ENCODE measurements at regions not wholly inside any gene's neighbourhood (a gene's known extent, or its start where the extent isn't known, plus 50 kb on each side); places are given as distances from the start of the nearest gene placed in this dataset.

DNA sequence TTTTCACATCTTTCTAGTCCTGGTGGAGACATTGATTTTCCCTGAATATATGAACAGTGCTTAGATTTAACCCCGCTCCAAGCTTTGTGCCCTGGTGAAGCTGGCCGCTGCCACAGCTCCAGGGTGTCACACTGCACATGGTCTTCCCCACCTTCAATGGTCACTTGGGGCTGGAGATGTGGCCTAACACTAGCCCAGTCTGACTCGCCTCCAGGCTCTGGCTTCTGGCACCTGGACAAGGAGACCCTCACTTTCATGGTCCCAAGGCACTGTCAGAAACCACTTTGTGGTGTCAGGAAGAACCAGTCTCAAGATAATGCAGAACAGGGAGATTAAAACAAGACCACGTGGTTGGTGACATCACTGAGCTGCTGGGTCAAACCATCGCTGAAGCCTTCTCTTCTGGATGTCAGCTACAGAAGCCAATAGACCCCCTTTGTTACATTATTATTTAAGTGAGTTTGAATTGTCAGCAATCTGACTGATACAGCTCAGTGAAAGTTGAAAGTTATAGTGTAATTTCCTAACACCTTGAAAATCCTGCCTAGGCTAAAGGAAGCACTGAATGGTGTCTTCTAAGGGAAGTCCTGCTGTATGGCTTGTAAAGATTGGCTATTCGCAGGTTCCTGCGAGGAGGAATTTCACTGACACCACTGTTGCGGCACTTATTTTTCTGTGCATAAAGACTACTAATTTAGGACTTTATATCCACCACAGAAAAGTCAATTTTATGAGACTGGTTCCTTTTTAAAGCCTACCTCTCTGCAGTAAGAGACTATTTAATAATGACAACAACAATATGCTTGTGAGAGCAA lies 55.0 kb upstream of the CTDP1 start:
- no peaks in the 10 kb centered on the region for H3K79me2 ChIP-seq (ENCODE audit: insufficient read depth, low read length)
- H3K4me2 ChIP-seq (replicated peaks; ENCODE audit: extremely low read depth, low read length, poor library complexity, severe bottlenecking), result peak overlapping the region; percentile 60
- TF ChIP-seq, protein P1, sequence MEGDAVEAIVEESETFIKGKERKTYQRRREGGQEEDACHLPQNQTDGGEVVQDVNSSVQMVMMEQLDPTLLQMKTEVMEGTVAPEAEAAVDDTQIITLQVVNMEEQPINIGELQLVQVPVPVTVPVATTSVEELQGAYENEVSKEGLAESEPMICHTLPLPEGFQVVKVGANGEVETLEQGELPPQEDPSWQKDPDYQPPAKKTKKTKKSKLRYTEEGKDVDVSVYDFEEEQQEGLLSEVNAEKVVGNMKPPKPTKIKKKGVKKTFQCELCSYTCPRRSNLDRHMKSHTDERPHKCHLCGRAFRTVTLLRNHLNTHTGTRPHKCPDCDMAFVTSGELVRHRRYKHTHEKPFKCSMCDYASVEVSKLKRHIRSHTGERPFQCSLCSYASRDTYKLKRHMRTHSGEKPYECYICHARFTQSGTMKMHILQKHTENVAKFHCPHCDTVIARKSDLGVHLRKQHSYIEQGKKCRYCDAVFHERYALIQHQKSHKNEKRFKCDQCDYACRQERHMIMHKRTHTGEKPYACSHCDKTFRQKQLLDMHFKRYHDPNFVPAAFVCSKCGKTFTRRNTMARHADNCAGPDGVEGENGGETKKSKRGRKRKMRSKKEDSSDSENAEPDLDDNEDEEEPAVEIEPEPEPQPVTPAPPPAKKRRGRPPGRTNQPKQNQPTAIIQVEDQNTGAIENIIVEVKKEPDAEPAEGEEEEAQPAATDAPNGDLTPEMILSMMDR (IDR thresholded peaks at IDR 0.05), result no peak
- peak overlapping the region; percentile 40 to 86 for H3K27ac ChIP-seq (ENCODE audit: low read depth in 1 of 2, low read length in 2 of 2)
- Mint-ChIP-seq H3K4me3 (peak overlapping the region; percentile 31 to 79), H3K27ac (peak overlapping the region; percentile 81 to 91 (median 85)), H3K27me3 (ENCODE audit: low read depth in 3 of 3) (peaks cover 20 to 30% (median 27%) of the 10 kb centered on the region in 3 donors), H3K9me3 (peaks cover 0 to 3% (median 0%) of the 10 kb centered on the region in 7 donors), H3K36me3 (peaks cover 0 to 2% of the 10 kb centered on the region in 2 donors), H3K4me1 (peaks cover 21% of the 10 kb centered on the region)
- peaks cover 0 to 3% of the 10 kb centered on the region in 2 donors for H3K27me3 ChIP-seq (ENCODE audit: control insufficient read depth in 2 of 2, insufficient read depth in 2 of 2, low read length in 2 of 2)
- peak overlapping the region in 1 of 3 experiments; percentile 31 for H3K4me3 ChIP-seq (replicated peaks in 1 of 3; ENCODE audit: low read depth in 2 of 3, low read length in 3 of 3)
- no peaks in the 10 kb centered on the region for H4K20me1 ChIP-seq (ENCODE audit: insufficient read depth, low read length)
- WGBS (ENCODE audit: insufficient coverage), result 75% methylated on average over 4 of the region's 8 CpGs
- H3K36me3 ChIP-seq (replicated peaks in 1 of 2; ENCODE audit: control insufficient read depth in 1 of 2, insufficient read depth in 2 of 2, low read length in 2 of 2), result no peaks in the 10 kb centered on the region
- intact Hi-C loops (cut with micrococcal nuclease), result no loop called here
- H3K9ac ChIP-seq (ENCODE audit: insufficient read depth, low read length, poor library complexity, severe bottlenecking), result peak overlapping the region; percentile 37
- H3K9me3 ChIP-seq (replicated peaks in 1 of 2; ENCODE audit: control insufficient read depth in 1 of 2, insufficient read depth in 1 of 2, low read length in 2 of 2), result peaks cover 0 to 9% of the 10 kb centered on the region in 2 donors
- peak; percentile 18 to 65 (median 27) for DNase-seq
- H3K4me1 ChIP-seq (ENCODE audit: control insufficient read depth in 1 of 2, insufficient read depth in 2 of 2, low read length in 2 of 2), result peaks cover 20 to 27% of the 10 kb centered on the region in 2 donors
- H2AFZ ChIP-seq (ENCODE audit: insufficient read depth, low read depth, low read length, poor library complexity, severe bottlenecking), result no peak overlapping the region

DNA sequence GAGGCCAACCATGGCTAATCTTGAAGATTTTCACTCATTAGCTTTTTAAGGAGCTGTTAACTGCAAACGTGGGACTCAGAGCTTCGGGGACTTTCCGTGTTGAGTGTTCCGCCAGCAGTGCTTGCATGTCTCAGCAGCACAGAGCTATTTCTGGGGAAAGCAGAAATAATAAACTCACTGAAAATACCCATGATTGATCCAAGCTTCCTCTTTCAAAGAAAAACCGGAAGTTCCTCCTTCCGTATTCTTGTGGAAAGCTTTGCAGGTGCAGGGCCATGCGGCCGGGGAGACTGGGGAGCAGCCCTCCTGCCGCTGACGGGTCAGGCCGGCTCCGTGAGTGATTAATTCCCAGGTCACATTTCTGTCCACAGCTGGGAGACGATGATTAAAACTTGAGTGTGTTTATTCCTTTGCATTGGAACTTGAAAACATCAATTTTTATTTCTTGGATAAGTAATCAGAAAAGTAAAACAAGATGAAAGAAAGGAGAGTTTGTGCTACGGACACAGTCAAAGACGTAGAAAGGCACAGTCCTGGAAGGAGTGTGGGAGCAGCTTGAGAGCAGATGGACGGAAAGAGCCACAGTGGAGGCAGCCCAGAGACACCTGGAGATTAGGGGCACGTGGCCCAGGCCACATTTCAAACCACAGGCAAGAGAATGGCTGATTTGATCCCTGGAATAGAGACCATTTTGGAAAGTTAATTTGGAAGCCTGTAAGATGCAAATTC lies 54.2 kb upstream of the CTDP1 start:
- intact Hi-C loops (cut with micrococcal nuclease), result no loop called here
- Histone ChIP-seq H3K27me3 (ENCODE audit: control insufficient read depth in 2 of 2, insufficient read depth in 2 of 2, low read length in 2 of 2) (peaks cover 0 to 3% of the 10 kb centered on the region in 2 donors), H3K4me3 (replicated peaks in 1 of 3; ENCODE audit: low read depth in 2 of 3, low read length in 3 of 3) (peak overlapping the region in 1 of 3 experiments; percentile 31), H4K20me1 (ENCODE audit: insufficient read depth, low read length) (no peaks in the 10 kb centered on the region), H3K9ac (ENCODE audit: insufficient read depth, low read length, poor library complexity, severe bottlenecking) (peak overlapping the region; percentile 37), H3K27ac (ENCODE audit: low read depth in 1 of 2, low read length in 2 of 2) (peak overlapping the region; percentile 40 to 86), H2AFZ (ENCODE audit: insufficient read depth, low read depth, low read length, poor library complexity, severe bottlenecking) (no peak overlapping the region), H3K9me3 (replicated peaks in 1 of 2; ENCODE audit: control insufficient read depth in 1 of 2, insufficient read depth in 1 of 2, low read length in 2 of 2) (peaks cover 0 to 2% of the 10 kb centered on the region in 2 donors), H3K36me3 (replicated peaks in 1 of 2; ENCODE audit: control insufficient read depth in 1 of 2, insufficient read depth in 2 of 2, low read length in 2 of 2) (no peaks in the 10 kb centered on the region), H3K4me2 (replicated peaks; ENCODE audit: extremely low read depth, low read length, poor library complexity, severe bottlenecking) (peak overlapping the region; percentile 60), H3K79me2 (ENCODE audit: insufficient read depth, low read length) (no peaks in the 10 kb centered on the region), H3K4me1 (ENCODE audit: control insufficient read depth in 1 of 2, insufficient read depth in 2 of 2, low read length in 2 of 2) (peaks cover 20 to 27% of the 10 kb centered on the region in 2 donors)
- TF ChIP-seq, protein P1 (IDR thresholded peaks at IDR 0.05), result no peak
- Mint-ChIP-seq H3K4me1 (peaks cover 21% of the 10 kb centered on the region), H3K27ac (peak overlapping the region; percentile 81 to 91 (median 85)), H3K4me3 (peak overlapping the region; percentile 27 to 79), H3K9me3 (peaks cover 0 to 3% (median 0%) of the 10 kb centered on the region in 7 donors), H3K36me3 (peaks cover 0 to 2% of the 10 kb centered on the region in 2 donors), H3K27me3 (ENCODE audit: low read depth in 3 of 3) (peaks cover 21 to 30% (median 27%) of the 10 kb centered on the region in 3 donors)
- DNase-seq, result peak; percentile 80 to 97 (median 82)
- WGBS (ENCODE audit: insufficient coverage), result 15% methylated on average over 11 of the region's 17 CpGs

All from CD14-positive monocyte (primary cell).